GM21619 (cell line): ENCODE measurements at regions not wholly inside any gene's neighbourhood (a gene's known extent, or its start where the extent isn't known, plus 50 kb on each side); places are given as distances from the start of the nearest gene placed in this dataset.

Source experiments
- ATAC-seq: cut with Tn5 transposase; IDR thresholded peaks from one replicate; pipeline ENCODE4 v1.9.1; 2021; ENCODE audit not compliant: unreplicated experiment

DNA sequence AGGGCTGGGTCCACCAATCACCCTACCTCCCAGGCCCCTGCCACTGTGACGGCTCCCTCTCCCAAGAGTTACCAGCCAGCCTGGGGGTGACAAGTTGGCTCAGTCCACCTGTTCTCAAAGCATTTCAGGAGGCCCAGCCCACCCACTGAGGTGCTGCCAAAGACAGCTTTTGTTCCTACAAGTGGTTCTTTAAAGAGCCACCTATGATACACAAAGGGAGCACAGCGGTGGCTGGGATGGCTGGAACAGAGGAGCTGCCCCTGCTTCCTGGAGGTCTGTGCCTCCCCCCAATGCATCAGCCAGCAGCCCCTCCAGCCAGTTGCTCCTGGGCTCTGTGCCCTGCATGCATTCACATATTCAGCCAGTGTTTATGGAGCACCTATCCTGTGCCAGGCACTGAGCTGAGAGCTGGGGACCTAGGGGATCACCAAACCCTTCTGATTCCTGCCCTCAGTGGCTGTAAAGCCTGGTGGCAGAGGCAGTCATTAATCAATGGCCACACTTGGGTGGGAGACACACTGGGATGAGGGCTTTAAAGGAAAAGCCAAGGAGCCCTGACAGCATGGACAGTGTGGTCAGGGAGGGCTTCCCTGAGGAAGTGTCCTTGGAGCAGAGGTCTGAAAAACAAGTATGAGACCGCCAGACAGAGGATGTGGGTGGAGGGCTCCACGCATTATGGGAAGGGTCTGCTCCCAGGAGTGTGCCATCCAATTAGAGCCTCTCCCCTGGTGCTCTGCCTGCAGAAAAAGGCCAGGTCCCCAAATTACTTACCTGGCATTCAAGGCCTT lies 107.1 kb upstream of the LINGO1 start:
- no peak for ATAC-seq

DNA sequence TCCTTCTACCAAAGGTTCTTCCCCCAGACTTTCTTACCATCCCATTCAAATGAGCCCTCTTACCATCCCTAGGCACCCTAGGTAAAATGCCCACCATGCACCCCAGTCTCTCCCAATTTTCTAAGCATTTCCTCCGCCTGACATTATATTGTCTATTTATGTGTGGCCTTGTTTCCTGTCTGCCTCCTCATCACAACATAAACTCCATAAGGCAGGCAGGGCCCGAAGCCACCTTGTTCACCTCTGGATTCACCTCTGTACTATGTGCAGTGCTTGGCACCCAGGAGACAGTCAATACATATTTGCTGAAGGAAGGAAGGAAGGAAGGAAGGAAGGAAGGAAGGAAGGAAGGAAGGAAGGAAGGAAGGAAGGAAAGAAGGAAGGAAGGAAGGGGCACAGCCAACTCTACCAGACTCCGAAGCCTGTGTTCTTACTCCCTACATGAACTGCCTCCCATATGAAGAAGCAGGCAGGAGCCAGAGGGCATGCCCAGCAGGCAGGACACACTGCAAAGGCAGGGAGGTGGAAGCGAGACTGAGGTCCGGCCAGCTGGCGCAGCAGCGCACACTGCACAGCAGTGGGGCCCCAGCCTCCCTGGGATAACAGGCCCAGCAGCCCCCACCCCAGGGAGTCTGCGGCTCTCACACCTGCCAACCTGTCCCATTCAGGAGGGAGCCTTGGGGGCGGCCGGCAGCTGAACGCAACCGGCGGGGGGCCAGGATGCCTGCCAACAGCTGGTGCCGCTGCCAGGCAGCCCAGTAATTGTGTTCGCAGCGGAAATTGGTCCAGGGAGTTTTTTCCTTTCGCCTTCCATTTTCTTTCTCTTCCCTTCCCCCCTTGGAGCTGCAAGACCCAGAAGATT lies 106.0 kb upstream of the LINGO1 start:
- no peak for ATAC-seq

DNA sequence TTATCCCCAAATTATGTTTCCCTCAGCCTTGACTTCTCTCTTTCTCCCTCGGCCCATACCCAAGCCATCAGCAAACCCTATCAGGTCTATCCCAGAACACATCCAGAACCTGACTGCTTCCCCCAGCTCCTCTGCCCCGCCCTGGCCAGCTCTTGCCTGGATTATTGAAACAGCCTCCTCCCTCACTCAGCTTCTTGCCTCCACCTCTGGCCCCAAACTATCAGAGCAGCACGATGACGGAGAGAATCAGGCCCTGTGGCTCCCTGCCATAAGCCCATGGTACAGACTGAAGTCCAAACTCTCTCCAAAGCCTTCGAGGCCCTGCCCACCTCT lies 105.3 kb upstream of the LINGO1 start:
- ATAC-seq = no peak

DNA sequence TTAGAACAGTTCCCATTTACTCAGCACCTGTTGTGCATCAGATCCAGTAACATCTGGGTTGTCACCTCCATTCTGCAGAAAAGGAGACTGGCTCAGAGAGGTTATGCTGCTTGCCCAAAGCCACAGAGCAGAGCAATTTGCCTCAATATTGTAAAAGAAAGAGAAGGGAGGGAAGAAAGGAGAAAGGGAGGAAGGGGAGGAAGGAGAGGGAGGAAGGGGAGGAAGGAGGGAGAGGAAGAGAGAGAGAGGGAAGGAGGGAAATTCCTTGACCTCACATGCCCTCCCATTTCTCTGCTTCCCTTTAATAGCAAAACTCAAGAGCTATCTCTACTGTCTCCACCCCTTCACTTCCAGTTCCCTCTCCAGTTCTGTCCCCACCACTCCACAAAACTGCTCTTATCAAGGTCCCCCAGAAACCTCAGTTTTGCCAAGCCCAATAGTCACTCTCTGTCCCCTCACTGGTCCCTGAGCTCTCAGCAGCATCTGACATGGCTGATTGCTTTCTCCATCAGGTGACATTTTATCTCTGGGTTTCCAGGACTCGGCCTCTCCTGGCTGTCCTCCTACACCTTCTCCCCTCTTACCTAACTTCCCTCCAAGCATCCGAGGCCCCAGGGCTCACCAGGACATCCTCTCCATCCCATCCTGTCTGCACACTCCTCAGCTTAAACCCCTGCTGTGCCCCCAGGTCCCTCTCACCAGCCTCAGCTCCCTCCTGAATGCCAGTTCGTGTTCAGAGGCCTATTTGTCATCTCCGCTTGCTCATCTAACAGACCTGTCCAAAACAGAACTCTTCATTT lies 104.7 kb upstream of the LINGO1 start:
- no peak for ATAC-seq

DNA sequence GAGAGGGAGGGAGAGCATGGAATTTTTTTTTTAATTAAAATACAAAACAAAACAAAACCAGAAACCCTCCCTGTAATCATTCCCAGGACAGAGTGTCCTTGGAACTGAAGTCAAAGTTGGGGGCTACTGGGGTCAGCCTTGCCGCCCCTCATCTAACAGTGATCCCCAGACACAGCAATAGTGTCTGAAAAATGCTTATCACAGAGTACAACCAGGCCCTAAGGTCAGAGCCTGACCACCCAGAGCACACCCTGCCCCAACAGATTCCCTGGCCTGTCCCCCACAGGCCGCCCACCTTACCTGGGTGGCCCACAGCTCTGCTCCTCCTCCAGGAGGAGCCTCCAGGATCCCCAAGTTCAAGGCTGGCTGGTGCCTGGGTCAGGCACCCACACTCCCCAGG lies 101.6 kb upstream of the LINGO1 start:
- ATAC-seq = no peak

DNA sequence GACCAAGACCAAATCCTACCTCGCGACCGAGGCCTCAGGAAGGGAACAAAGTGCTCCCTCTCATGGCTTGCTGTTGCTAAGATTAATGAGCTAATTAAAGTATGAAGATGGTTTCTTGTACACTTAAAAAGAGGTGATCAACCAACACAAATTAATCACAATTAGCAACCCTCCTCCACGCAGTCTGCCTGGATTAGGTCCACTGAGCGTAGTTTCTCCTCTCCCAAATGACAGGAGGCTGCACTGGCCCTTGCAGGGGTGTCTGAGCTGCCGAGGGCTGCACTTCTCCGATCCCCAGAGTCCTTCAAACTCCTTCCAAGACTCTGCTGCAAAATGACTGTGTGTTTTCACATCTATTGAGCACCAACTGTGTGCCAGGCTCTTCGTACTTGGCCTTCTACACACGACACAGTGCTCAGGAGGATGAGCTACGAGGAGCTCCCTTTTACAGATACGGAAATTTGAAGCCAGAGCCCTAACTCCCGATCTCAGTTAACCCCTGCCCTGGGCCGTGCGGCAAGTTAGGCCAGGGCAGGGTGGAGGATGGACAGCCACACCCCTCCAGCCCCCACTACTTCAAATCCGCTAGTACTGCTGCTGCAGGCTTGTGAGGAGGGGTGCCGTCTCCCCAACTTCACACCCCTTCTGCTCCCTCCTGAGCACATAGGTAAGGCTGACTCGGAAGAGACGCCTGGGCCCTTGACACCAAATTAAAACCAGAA lies 101.0 kb upstream of the LINGO1 start:
- ATAC-seq = no peak

DNA sequence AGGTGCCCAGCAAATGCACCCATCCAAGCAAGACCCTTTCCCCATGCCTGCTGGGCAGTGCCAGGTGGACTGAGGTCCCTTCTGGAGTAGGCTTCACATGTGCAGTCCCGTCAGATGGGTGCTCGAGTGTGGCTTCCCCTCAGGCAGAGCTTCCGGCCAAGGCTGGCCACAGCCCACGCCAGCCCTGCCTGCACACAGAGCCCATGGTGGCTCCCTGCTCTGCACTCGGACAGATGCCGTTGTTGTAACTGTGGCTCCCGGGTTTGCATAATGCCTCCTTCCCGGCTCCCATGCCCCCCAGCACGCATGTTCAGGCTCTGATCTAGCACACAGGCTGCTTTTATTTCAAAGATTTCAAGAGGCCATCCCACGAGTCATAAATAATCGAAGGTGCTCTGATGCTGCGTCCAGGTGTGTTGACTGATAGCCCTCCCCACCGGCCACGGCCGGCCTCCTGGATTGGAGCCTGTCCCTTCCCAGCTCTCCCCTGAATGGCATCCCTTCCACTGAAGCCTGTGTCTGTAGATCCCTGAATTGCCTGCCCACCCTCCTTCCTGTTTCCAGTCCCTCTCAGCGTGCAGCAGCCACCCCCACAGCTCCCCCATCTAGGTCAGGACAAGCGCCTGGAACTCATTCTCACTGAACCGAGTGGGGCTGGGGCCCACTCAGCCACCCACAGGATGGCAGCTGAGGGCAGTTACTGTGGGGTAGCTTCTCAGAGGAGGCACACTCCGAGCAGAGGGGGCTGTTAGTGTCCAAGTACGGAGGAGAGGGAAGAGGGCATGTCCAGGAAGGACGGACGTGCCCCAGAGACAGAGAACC lies 100.0 kb upstream of the LINGO1 start:
- ATAC-seq = no peak

DNA sequence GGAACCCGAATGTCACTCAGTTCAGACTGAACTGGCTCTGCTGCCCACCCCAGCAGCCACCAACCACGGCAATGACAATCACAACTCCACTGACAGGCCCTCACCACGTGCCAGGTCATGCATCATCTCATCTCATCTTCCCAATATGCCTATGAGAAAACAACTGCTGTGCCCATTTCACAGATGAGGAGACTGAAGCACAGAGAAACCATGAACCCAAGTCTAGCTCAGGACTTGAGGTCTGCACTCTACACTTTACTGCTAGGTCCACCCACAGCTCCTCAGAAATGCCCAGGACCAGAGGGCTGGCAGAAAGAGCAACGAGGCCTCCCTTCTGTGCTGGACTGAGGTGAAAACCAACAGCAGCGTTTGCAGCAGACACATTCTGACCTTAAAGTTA lies 99.2 kb upstream of the LINGO1 start:
- ATAC-seq = no peak

DNA sequence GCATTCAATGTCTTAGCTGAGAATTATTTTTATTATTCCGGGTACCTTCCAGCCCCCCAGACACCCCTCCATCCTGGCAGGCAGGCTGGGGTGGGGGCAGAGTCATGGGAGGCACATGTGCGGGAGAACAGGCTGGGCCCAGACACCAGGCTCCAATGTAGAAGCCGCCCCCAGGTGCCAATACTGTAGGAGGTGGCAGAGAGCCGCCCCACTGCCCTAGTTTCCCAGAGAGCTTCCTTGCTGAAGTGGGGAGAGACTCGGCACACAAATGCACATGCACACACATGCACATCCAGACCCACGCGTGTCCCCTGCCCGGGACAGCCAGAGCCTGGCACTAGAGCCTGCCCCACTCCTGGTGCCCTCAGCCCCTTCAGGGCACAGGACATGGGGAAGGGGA lies 98.4 kb upstream of the LINGO1 start:
- no peak for ATAC-seq

DNA sequence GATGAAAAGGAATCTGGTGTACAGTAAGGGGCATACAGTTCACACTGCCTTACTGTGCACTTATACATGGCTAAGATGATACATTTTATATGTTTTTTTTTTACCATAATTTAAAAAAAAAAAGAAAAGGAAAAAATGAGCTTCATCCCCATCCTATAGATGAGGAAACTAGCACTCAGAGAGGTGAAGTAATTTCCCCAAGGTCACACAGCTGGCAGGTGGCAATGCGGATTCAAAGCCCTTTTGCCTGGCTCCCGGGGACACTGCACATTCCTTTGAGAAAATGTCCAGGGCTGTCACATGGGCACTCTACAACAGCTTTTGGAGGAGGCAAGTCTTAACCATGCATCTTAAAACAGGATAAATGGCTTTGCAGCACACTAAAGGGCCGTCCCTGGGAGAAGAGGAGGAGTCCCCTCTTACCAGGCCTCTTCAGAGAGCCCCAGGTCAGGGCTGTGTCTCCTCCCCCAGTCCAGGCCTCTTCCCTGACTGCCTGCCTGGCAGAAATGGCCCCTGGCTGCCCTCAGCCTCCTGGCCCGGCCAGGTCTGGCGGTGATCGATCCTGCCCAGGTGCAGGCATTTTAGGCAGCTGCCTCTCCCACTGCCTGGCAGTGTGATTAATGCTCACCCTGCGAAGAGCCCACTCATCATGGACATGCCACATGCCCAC lies 95.1 kb upstream of the LINGO1 start:
- ATAC-seq = no peak

DNA sequence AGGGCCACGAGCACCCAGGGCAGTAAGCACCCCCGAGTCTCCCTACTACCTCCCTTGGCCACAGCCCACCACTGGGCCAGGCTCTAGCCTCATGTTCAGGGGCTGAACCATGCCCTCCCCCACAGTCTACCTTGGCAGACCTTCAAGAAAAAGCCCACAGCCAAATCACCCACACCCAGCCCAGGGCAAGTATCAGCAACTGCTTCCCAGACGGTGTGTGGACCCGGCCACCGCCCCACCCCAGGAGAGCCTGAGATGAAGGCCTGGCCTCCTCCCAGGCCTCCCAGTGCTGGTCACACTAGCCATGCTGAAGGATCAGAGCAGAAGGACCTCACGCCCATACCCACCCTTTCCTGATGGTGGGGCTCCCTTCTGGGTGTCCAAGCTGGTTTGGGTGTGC lies 92.0 kb upstream of the LINGO1 start:
- no peak for ATAC-seq

DNA sequence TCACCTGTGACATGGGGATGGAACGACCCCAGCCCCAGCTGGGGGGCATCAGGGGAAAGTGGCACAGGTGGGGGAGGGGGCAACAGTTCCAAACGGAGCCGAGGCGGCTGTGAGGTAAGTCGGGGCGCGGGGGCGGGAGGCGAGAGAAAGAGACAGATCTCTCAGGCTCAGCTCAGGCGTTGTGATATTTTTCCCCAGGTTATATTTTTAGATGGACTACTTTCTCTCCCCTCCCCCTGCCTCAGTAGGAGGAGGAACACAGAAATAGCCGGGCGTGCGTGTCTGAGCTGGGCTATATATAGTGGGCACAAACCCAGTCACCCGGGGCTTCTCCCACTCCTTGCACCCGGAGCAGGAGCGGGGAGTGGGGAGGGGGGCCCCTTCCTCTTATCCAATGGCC lies 91.0 kb upstream of the LINGO1 start:
- no peak for ATAC-seq

DNA sequence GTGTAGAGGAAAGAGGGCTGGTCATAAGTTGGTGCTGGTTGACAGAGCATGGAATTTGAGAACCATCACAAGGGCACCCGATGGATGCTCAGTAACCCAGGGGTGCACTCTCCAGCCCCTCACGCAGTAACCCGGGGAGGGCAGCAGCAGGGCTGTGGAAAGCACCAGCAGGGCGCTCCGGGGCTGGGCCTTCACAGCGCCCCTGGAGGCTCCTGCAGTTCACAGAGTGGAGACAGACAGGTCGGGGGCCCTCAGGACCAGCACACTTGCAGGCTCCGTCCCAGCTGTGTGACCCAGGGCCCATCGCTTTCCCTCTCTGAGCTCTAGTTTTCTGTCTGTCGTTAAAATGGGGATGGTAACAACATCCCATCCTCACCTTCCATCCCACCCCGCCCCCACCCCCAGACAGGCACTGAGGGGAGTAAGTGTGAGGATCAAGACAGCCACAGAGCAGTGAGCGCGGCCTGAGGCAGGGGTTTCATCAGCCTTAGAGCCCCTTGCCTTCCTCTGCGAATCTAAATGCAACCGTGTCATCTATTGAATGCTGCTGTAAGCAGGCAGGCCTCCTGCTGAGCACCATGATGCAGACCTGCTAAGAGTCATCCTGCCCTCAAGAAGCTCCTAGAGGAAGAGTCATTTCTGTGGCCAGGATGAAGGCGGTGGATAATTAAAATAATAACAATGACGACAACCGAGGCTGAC lies 90.2 kb upstream of the LINGO1 start:
- ATAC-seq = no peak

DNA sequence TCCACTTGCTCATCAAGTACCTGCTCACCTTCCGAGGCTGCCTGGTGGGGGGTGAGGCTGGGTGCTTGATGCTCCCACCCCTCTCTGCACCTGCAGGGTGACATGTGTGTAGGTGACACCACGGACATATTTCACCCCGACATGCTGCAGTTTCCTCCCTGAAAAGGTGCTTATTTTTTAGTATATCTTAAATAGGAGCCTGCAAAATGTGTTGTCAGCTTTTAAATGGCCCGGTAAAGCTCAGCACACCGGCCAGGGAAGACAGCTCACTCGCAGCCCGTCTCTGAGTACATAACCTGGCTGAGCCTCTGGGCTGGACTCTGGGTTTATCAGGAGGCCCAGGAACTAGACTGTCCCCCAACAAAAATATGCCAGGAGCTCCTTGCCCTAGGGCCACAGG lies 89.3 kb upstream of the LINGO1 start:
- ATAC-seq = no peak

DNA sequence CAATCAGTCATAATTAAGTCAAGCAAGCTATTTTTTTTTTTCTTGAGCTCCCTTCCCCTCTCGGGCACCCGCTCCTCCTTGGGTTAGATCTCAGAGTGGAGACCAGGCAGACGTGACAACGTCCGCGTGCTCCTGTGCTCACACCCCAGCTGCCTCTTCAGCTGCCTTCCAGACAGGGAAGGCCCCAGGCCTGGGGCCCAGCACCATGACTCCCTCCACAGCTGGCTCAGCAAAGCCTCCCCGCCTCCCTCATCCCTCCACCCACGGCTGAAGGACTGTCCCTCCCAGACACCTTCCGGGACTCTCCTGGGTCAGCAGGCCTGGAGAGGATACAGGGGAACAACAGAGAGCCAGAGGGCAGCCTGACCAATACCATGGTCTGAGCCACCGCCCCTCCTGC lies 87.9 kb upstream of the LINGO1 start:
- no peak for ATAC-seq

DNA sequence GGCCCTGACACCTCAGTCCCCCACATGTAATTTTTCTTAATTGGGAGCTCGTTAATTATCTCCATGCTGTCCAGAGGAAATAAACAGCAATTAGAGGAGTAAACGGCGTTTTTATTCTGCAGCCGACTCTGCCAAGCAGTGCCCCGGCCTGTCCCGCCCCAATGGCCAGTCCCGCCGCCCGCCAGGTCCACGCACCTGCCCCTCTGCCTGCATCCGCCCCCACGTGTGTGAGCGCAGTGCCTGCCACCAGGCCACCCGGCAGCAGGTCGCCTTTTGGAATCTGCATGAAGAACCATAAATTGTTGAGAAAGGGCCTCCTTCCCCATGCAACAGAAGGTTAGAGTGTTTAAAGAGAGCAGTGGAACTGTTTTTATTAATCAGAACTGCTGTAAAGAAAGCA lies 87.5 kb upstream of the LINGO1 start:
- ATAC-seq = no peak

DNA sequence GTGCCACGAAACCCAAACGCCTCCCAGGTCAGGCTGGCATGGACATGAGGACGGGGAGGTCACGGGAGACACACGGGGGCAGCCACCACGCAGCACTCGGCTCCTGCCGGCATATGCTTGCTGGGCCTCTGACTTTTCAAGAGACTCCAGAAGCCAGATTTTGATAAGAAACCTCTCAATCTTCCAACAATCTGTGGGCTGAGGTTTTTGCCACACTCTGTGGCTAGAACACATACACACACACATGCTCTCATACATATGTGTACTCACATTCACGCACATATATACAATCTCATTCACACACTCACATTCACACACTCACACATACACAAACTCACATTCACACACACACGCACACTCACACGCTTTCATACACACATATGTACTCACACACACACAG lies 86.7 kb upstream of the LINGO1 start:
- no peak for ATAC-seq

DNA sequence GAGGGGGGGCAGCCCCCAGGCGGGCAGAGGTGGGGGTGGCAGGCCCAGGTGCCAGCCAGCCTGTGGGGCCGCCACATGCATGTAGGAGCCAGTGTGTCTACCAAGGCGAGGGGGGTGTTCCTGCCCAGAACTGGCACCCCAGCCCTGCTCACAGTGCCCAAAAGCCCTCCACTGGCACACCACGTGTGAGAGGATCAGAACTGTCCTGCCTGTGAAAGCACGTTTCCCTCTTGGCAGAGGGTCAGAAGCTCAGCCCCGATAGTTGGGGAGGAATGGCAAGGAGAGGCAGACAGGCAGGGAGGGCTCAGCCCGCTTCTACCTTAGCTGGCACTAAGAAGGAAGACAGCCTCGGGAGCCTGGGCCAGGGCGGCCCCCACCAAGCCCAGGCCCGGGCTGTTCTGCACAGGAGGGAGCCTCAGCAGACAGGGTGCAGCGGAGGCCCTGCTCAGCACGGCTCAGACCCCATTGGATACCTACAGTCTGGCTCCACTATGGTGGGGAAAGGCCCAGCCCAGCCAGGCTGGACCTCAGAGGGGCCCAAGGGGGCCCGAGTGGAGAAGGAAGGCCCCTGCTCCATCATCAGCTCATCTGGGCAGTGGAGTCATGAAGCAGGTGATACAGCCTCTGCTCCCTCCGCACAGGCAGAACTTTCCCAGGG lies 84.8 kb upstream of the LINGO1 start:
- ATAC-seq = no peak
